SK-N-SH (cell line): ENCODE measurements at regions not wholly inside any gene's neighbourhood (a gene's known extent, or its start where the extent isn't known, plus 50 kb on each side); places are given as distances from the start of the nearest gene placed in this dataset.

Source experiments
- CTCF ChIA-PET: fragments of 300-600, 350-600 bp; formaldehyde crosslinking; extraction: SDS; loops from one replicate; lab custom pipeline; 2021; lab: Yijun Ruan, JAX
- POLR2A ChIA-PET: fragments of 350-600 bp; sonication (Branson Sonifier 250); formaldehyde crosslinking; extraction: SDS; loops from one replicate; lab custom pipeline; 2020; ENCODE audit warnings: antibody characterized with exemption, inconsistent platforms; lab: Yijun Ruan, JAX
- DNase-seq: peaks from one replicate; pipeline ENCODE4 v3.0.0; 2012
- H2AFZ ChIP-seq: fragments of 200-600 bp; sonication (generic); 2 replicates; pipeline ENCODE4 v1.8.1; 2016; ENCODE audit warnings: antibody characterized with exemption, mild to moderate bottlenecking, low read depth
- H3F3A ChIP-seq: fragments of 200-600 bp; sonication (generic); replicated peaks from 2 replicates; pipeline ENCODE3; 2016; ENCODE audit warnings: antibody characterized with exemption, mild to moderate bottlenecking; ENCODE audit not compliant: insufficient read depth
- H3K27ac ChIP-seq, 2 experiments: fragments of 200-500 bp in 1 of 2; fragments of 200-600 bp in 1 of 2; sonication (Bioruptor generic) in 1 of 2; sonication (generic), shearing (Covaris generic) in 1 of 2; 2 replicates each; pipeline versions ENCODE4 v1.5.1 to v1.6.1; 2014 to 2016; ENCODE audit warnings: low read depth in 2 of 2, inconsistent platforms in 1 of 2, low read length in 1 of 2, mild to moderate bottlenecking in 1 of 2, mixed read lengths in 1 of 2
- H3K27me3 ChIP-seq: fragments of 200-600 bp; sonication (generic), shearing (Covaris generic); 2 replicates; pipeline ENCODE4 v1.6.1; 2016; ENCODE audit warnings: mixed run types; ENCODE audit not compliant: insufficient read depth
- H3K36me3 ChIP-seq, 2 experiments: fragments of 200-500 bp in 1 of 2; fragments of 200-600 bp in 1 of 2; sonication (Bioruptor generic) in 1 of 2; sonication (generic) in 1 of 2; replicated peaks in 1 of 2; 2 replicates each; pipeline versions ENCODE3 to v1.5.1; 2014 to 2016; ENCODE audit warnings: low read length in 1 of 2, mild to moderate bottlenecking in 1 of 2; ENCODE audit not compliant: insufficient read depth in 2 of 2, control insufficient read depth in 1 of 2
- H3K4me1 ChIP-seq, 2 experiments: fragments of 200-500 bp in 1 of 2; fragments of 200-600 bp in 1 of 2; sonication (Bioruptor generic) in 1 of 2; sonication (generic), shearing (Covaris generic) in 1 of 2; 2 replicates each; pipeline versions ENCODE4 v1.5.1 to v1.6.1; 2014 to 2016; ENCODE audit warnings: low read depth in 1 of 2, low read length in 1 of 2, mixed run types in 1 of 2; ENCODE audit not compliant: insufficient read depth in 2 of 2, control insufficient read depth in 1 of 2
- H3K4me2 ChIP-seq: fragments of 200-600 bp; sonication (generic), shearing (Covaris generic); 2 replicates; pipeline ENCODE4 v1.6.1; 2017; ENCODE audit warnings: mixed run types
- H3K4me3 ChIP-seq, 2 experiments: fragments of 200-500 bp in 1 of 2; fragments of 200-600 bp in 1 of 2; sonication (Bioruptor generic) in 1 of 2; sonication (generic), shearing (Covaris generic) in 1 of 2; 2 replicates each; pipeline versions ENCODE4 v1.5.1 to v1.8.1; 2014 to 2016; ENCODE audit warnings: low read depth in 2 of 2, inconsistent platforms in 1 of 2, low read length in 1 of 2, mild to moderate bottlenecking in 1 of 2, mixed read lengths in 1 of 2, moderate library complexity in 1 of 2
- H3K79me2 ChIP-seq: fragments of 200-600 bp; sonication (generic); 2 replicates; pipeline ENCODE4 v1.8.1; 2017; ENCODE audit warnings: mild to moderate bottlenecking; ENCODE audit not compliant: insufficient read depth
- H3K9ac ChIP-seq: fragments of 200-600 bp; sonication (generic); 2 replicates; pipeline ENCODE4 v1.6.1; 2017; ENCODE audit warnings: mixed run types
- H3K9me2 ChIP-seq: fragments of 200-600 bp; sonication (generic); 2 replicates; pipeline ENCODE4 v1.6.1; 2017; ENCODE audit warnings: mixed run types
- H3K9me3 ChIP-seq: fragments of 200-600 bp; sonication (generic); 2 replicates; pipeline ENCODE4 v1.6.1; 2017; ENCODE audit warnings: mixed run types, mild to moderate bottlenecking, moderate library complexity
- H4K20me1 ChIP-seq: fragments of 200-600 bp; sonication (generic); 2 replicates; pipeline ENCODE4 v1.6.1; 2017; ENCODE audit warnings: mild to moderate bottlenecking, mixed run types; ENCODE audit not compliant: insufficient read depth
- EP300 ChIP-seq, 2 experiments: IDR thresholded peaks; 2 replicates each; pipeline versions ENCODE4 v1.4.0 to v1.6.1; 2012; ENCODE audit warnings: borderline replicate concordance in 1 of 2, low read depth in 1 of 2, low read length in 1 of 2
- GABPA ChIP-seq: IDR thresholded peaks from 2 replicates; pipeline ENCODE4 v1.4.0; 2012; ENCODE audit warnings: low read depth, mild to moderate bottlenecking
- GATA2 ChIP-seq: sonication (generic); formaldehyde crosslinking; IDR thresholded peaks from 2 replicates; pipeline ENCODE4 v1.5.0; 2020; ENCODE audit warnings: mild to moderate bottlenecking, missing genetic modification reagents
- NFIC ChIP-seq: IDR thresholded peaks from 2 replicates; pipeline ENCODE4 v1.4.0; 2012; ENCODE audit warnings: borderline replicate concordance
- PBX3 ChIP-seq: IDR thresholded peaks from 2 replicates; pipeline ENCODE4; 2012
- RAD21 ChIP-seq: IDR thresholded peaks from 2 replicates; pipeline ENCODE4 v1.6.1; 2012; ENCODE audit warnings: mild to moderate bottlenecking, low read length
- REST ChIP-seq: IDR thresholded peaks from 2 replicates; pipeline ENCODE4 v1.6.1; 2012; ENCODE audit warnings: mild to moderate bottlenecking, low read depth, low read length, moderate library complexity
- RFX5 ChIP-seq: IDR thresholded peaks from 2 replicates; pipeline ENCODE4 v1.6.1; 2012; ENCODE audit warnings: mild to moderate bottlenecking, improper control_type of control experiment, low read length
- SIN3A ChIP-seq: IDR thresholded peaks from 2 replicates; pipeline ENCODE4 v1.6.1; 2012; ENCODE audit warnings: low read depth, mild to moderate bottlenecking, low read length, moderate library complexity, borderline replicate concordance
- SMC3 ChIP-seq: IDR thresholded peaks from 2 replicates; pipeline ENCODE4 v1.6.1; 2012; ENCODE audit warnings: low read depth, low read length, improper control_type of control experiment
- TAF1 ChIP-seq: IDR thresholded peaks from 2 replicates; pipeline ENCODE4 v1.6.1; 2012; ENCODE audit warnings: low read depth, mild to moderate bottlenecking, low read length, moderate library complexity, borderline replicate concordance
- TCF12 ChIP-seq: IDR thresholded peaks from 2 replicates; pipeline ENCODE4 v1.4.0; 2012
- USF1 ChIP-seq: IDR thresholded peaks from 2 replicates; pipeline ENCODE4 v1.4.0; 2012; ENCODE audit warnings: low read depth, borderline replicate concordance
- YY1 ChIP-seq: IDR thresholded peaks from 2 replicates; pipeline ENCODE4 v1.4.0; 2012; ENCODE audit warnings: low read depth, mild to moderate bottlenecking
- WGBS: methylation state at CpG from one replicate; pipeline ENCODE4 v1.1.6; 2017; ENCODE audit warnings: low lambda C conversion rate; 5-methylcytosine and 5-hydroxymethylcytosine counted together
- TF ChIP-seq, protein P1 (sequence below): IDR thresholded peaks from 2 replicates; pipeline ENCODE4 v1.4.0; 2012; ENCODE audit warnings: low read depth, borderline replicate concordance
- TF ChIP-seq, protein P2 (sequence below): fragments of 150-350 bp; IDR thresholded peaks from 2 replicates; pipeline ENCODE4 v1.6.1; 2016; ENCODE audit warnings: mild to moderate bottlenecking, low read depth, low read length
- TF ChIP-seq, protein P3 (sequence below): fragments of 150-350 bp; IDR thresholded peaks from 2 replicates; pipeline ENCODE4 v1.6.1; 2017; ENCODE audit warnings: antibody characterized with exemption, low read length, low read depth, borderline replicate concordance

DNA sequence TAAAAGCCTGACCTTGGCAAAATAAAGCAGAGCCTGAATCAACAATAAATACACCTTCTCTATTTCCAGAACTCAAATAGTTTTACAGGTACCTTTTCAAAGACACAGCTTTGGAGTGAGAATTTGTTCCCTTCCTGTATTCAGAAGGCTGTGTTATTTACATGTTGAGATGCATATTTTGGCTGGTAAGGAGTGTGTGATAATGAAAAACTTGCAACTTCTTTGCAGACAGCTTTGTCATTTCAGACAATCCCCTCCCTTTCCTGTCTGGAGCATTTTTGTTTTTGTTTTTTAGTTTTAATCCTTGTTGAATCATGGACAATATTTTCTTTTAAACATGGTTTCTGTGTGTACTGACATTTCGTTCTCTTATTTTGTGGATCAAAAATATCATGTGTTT lies 493.8 kb downstream of the FAT4 start:
- H3K9me2 ChIP-seq = no peaks in the 10 kb centered on the region
- H3K27ac ChIP-seq = no peak overlapping the region
- no peaks in the 10 kb centered on the region for H4K20me1 ChIP-seq
- TF ChIP-seq PBX3 = no peak
- TF ChIP-seq, protein P1, sequence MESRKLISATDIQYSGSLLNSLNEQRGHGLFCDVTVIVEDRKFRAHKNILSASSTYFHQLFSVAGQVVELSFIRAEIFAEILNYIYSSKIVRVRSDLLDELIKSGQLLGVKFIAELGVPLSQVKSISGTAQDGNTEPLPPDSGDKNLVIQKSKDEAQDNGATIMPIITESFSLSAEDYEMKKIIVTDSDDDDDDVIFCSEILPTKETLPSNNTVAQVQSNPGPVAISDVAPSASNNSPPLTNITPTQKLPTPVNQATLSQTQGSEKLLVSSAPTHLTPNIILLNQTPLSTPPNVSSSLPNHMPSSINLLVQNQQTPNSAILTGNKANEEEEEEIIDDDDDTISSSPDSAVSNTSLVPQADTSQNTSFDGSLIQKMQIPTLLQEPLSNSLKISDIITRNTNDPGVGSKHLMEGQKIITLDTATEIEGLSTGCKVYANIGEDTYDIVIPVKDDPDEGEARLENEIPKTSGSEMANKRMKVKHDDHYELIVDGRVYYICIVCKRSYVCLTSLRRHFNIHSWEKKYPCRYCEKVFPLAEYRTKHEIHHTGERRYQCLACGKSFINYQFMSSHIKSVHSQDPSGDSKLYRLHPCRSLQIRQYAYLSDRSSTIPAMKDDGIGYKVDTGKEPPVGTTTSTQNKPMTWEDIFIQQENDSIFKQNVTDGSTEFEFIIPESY = no peak
- TF ChIP-seq, protein P2, sequence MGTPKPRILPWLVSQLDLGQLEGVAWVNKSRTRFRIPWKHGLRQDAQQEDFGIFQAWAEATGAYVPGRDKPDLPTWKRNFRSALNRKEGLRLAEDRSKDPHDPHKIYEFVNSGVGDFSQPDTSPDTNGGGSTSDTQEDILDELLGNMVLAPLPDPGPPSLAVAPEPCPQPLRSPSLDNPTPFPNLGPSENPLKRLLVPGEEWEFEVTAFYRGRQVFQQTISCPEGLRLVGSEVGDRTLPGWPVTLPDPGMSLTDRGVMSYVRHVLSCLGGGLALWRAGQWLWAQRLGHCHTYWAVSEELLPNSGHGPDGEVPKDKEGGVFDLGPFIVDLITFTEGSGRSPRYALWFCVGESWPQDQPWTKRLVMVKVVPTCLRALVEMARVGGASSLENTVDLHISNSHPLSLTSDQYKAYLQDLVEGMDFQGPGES = no peak
- no peak for TF ChIP-seq SMC3
- no peak for TF ChIP-seq RAD21
- TF ChIP-seq, protein P3, sequence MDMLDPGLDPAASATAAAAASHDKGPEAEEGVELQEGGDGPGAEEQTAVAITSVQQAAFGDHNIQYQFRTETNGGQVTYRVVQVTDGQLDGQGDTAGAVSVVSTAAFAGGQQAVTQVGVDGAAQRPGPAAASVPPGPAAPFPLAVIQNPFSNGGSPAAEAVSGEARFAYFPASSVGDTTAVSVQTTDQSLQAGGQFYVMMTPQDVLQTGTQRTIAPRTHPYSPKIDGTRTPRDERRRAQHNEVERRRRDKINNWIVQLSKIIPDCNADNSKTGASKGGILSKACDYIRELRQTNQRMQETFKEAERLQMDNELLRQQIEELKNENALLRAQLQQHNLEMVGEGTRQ = no peak
- TF ChIP-seq NFIC = no peak
- TF ChIP-seq TCF12 = no peak
- no peak for TF ChIP-seq YY1
- TF ChIP-seq SIN3A = no peak
- TF ChIP-seq EP300 (IDR thresholded peaks at IDR 0.05; ENCODE audit: borderline replicate concordance in 1 of 2, low read depth in 1 of 2, low read length in 1 of 2) = no peak
- no peak for TF ChIP-seq GATA2
- TF ChIP-seq TAF1 = no peak
- no peaks in the 10 kb centered on the region for H3K36me3 ChIP-seq
- no peak overlapping the region for H3K4me3 ChIP-seq
- no peak overlapping the region for H3K4me2 ChIP-seq
- H3K79me2 ChIP-seq = no peaks in the 10 kb centered on the region
- no peaks in the 10 kb centered on the region for H3K4me1 ChIP-seq
- H3F3A ChIP-seq = no peaks in the 10 kb centered on the region
- H2AFZ ChIP-seq = 0 out of 2 replicates have a peak overlapping the region, but pooled peaks have one; percentile 9
- CTCF ChIA-PET = interaction anchor here (0.7 kb wide), 1 partner anchor 11 kb away, joined by 3 read pairs; no protein-coding TSS in a partner anchor
- no peak for DNase-seq
- no peaks in the 10 kb centered on the region for H3K27me3 ChIP-seq
- 66% methylated on average over 1 of the region's 1 CpG for WGBS
- POLR2A ChIA-PET = no interaction called here
- H3K9ac ChIP-seq = no peak overlapping the region
- no peaks in the 10 kb centered on the region for H3K9me3 ChIP-seq

- H3K4me2 ChIP-seq = no peak overlapping the region
- CTCF ChIA-PET = no interaction called here
- no peaks in the 10 kb centered on the region for H3F3A ChIP-seq
- no peak overlapping the region for H3K4me3 ChIP-seq
- H2AFZ ChIP-seq = no peak overlapping the region
- H3K9me2 ChIP-seq = no peaks in the 10 kb centered on the region
- H3K27ac ChIP-seq = no peak overlapping the region
- H3K4me1 ChIP-seq = no peaks in the 10 kb centered on the region
- no peaks in the 10 kb centered on the region for H3K9me3 ChIP-seq
- H3K36me3 ChIP-seq = no peaks in the 10 kb centered on the region
- no peak for DNase-seq
- H3K27me3 ChIP-seq = no peaks in the 10 kb centered on the region
- H3K9ac ChIP-seq = no peak overlapping the region
- TF ChIP-seq GATA2 (no peak), USF1 (no peak), GABPA (no peak), REST (no peak), RFX5 (no peak)
- TF ChIP-seq, protein P2 = no peak
- H4K20me1 ChIP-seq = no peaks in the 10 kb centered on the region
- POLR2A ChIA-PET = no interaction called here
- no peaks in the 10 kb centered on the region for H3K79me2 ChIP-seq
Observed at GRCh38 chr4:125811892-125812291, 497.1 kb downstream of the FAT4 start.
